GM18502 (cell line): ENCODE measurements at regions not wholly inside any gene's neighbourhood (a gene's known extent, or its start where the extent isn't known, plus 50 kb on each side); places are given as distances from the start of the nearest gene placed in this dataset.

Source experiments
- ATAC-seq: cut with Tn5 transposase; IDR thresholded peaks from one replicate; pipeline ENCODE4 v1.9.1; 2021; ENCODE audit warnings: mild to moderate bottlenecking; ENCODE audit not compliant: unreplicated experiment, poor library complexity

- ATAC-seq: no peak
Measured at GRCh38 chr1:222247811-222248310, 300.0 kb downstream of the HHIPL2 start.

- ATAC-seq: no peak
Measured at GRCh38 chr1:222247081-222247480, 300.8 kb downstream of the HHIPL2 start.

GRCh38 chr1:222243902-222244301 is 304.0 kb downstream of the HHIPL2 start:
- no peak for ATAC-seq

GRCh38 chr1:222242492-222242891 is 305.4 kb downstream of the HHIPL2 start:
- ATAC-seq: no peak

GRCh38 chr1:222241410-222241809 is 306.5 kb downstream of the HHIPL2 start:
- ATAC-seq: no peak

- ATAC-seq: no peak
Measured at GRCh38 chr1:222240536-222241181, 307.2 kb downstream of the HHIPL2 start.

GRCh38 chr1:222239130-222239529 is 308.8 kb downstream of the HHIPL2 start:
- no peak for ATAC-seq

GRCh38 chr1:222234351-222234750 is 313.6 kb downstream of the HHIPL2 start:
- ATAC-seq: no peak

GRCh38 chr1:222233444-222234158 is 314.3 kb downstream of the HHIPL2 start:
- ATAC-seq: no peak

- no peak for ATAC-seq
Measured at GRCh38 chr1:222232842-222233241, 315.1 kb downstream of the HHIPL2 start.

GRCh38 chr1:222229672-222230312 is 318.1 kb downstream of the HHIPL2 start:
- no peak for ATAC-seq

GRCh38 chr1:222225316-222225691 is 322.6 kb downstream of the HHIPL2 start:
- ATAC-seq: no peak

GRCh38 chr1:222224636-222225315 is 323.1 kb downstream of the HHIPL2 start:
- ATAC-seq: no peak

GRCh38 chr1:222224156-222224555 is 323.7 kb downstream of the HHIPL2 start:
- ATAC-seq: no peak

- no peak for ATAC-seq
Measured at GRCh38 chr1:222223010-222223409, 324.9 kb downstream of the HHIPL2 start.

- no peak for ATAC-seq
Measured at GRCh38 chr1:222216255-222216754, 331.6 kb downstream of the HHIPL2 start.

- ATAC-seq: no peak
Measured at GRCh38 chr1:222210776-222211175, 337.1 kb downstream of the HHIPL2 start.

GRCh38 chr1:222204475-222204874 is 343.4 kb downstream of the HHIPL2 start:
- ATAC-seq: no peak

- no peak for ATAC-seq
Measured at GRCh38 chr1:222202831-222203230, 345.1 kb downstream of the HHIPL2 start.

GRCh38 chr1:222196736-222197135 is 351.2 kb downstream of the HHIPL2 start:
- no peak for ATAC-seq

- ATAC-seq: no peak
Measured at GRCh38 chr1:222196288-222196687, 351.6 kb downstream of the HHIPL2 start.
